GM20000 (cell line): ENCODE measurements at regions not wholly inside any gene's neighbourhood (a gene's known extent, or its start where the extent isn't known, plus 50 kb on each side); places are given as distances from the start of the nearest gene placed in this dataset.

Source experiments
- DNase-seq: peaks from one replicate; pipeline ENCODE4 v3.0.0; 2012; ENCODE audit warnings: low spot score
- CTCF ChIP-seq: IDR thresholded peaks from 2 replicates; pipeline ENCODE4 v1.5.1; 2012; ENCODE audit warnings: mild to moderate bottlenecking, control low read depth; ENCODE audit errors: extremely low read depth, missing control alignments

DNA sequence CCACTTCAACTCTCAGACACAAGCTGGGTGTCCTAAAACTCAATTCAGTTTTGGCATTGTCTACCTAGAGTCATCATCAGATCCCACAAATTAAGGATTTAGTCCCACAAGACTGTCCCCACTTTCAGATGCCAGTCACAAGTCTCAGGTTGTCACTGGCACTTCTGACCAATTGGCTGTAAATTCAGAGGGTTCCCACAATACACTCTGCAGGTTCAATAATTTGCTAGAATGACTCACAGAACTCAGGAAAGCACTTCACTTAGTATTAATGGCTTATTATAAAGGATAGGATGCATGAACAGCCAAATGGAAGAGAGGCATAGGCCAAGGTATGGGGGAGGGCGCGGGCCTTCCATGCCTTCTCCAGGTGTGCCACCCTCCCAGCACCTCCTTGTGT lies 209.1 kb downstream of the SREK1 start:
- no peak for DNase-seq
- TF ChIP-seq CTCF: no peak

GRCh38 chr5:66354422-66354821 lies 210.3 kb downstream of the SREK1 start:
- DNase-seq: no peak
- no peak for TF ChIP-seq CTCF

DNA sequence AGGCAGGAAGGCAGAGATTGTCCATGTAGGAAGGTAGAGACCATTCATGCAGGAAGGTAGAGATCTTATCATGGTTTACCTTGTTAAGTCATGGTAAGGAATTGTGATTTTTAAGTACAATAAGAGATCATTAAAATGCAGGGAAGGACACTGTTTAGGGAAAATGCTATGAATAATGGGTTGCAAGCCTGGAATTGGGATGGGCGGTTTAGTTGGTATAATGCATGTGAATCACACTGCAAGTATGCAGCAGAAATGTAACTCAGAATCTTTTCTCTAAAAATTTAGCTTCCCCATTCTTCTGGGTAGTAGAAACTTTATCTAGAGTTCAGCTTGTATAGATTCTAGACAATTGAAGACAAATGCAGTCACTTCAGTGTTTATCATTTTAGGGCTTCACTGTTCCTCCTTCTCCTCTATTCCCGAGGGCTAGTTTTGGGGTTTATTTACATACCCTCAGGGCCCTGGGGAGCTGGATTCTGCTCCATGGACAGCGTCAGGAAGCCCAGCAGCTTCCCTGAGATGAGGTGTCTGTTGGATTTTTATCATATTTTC lies 212.0 kb downstream of the SREK1 start:
- TF ChIP-seq CTCF: no peak
- DNase-seq: no peak

DNA sequence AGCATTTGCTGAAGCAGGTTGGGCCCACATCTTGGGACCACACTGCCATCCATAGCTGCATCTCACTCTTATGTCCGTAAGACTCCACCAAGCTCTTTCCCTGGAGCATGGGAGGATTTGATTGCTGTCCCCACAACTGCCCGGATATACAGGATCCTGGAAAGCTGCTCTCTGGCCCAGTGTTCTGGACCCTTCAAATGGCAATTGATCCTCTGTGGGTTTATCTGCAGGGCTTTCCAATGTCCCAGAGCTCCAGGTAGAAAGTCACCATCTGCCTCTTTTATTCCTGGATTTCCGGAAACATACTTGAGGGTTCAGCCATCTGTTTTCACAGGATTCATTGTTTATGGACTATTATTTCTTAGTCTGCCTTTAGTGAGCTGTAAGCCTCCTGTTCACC lies 214.6 kb downstream of the SREK1 start:
- TF ChIP-seq CTCF: no peak
- no peak for DNase-seq

GRCh38 chr5:66361070-66361469 lies 217.0 kb downstream of the SREK1 start:
- DNase-seq: no peak

GRCh38 chr5:66362046-66362445 lies 217.9 kb downstream of the SREK1 start:
- no peak for TF ChIP-seq CTCF

More at GRCh38 chr5:66361070-66361469, 217.0 kb downstream of the SREK1 start:
- TF ChIP-seq CTCF: no peak

DNA sequence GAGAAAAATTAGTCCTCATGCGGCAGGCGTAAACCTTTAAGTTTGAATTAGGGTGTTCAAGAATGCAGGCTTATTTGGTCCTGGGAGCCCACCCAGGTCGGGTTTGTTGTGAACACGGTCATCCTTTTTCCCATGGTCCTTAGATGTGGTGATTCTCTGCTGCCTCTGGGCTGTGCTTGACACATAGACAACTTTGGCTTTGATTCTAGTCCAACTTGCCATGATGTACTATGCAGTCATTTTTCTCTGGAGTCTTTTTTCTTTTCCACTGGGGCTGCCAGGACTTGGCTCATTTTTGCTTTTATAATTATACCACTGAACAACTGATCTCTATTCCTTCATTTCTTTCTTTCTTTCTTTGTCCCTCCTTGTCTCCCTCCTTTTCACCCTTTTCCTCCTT lies 218.6 kb downstream of the SREK1 start:
- DNase-seq: no peak
- TF ChIP-seq CTCF: no peak

More at GRCh38 chr5:66362046-66362445, 217.9 kb downstream of the SREK1 start:
- no peak for DNase-seq
